Endothelial cell of umbilical vein (primary cell): ENCODE measurements at regions not wholly inside any gene's neighbourhood (a gene's known extent, or its start where the extent isn't known, plus 50 kb on each side); places are given as distances from the start of the nearest gene placed in this dataset.

Source experiments
- BruUV-seq: library from RNA; stranded (reverse); fragments of 400-500 nt; replicated peaks from 2 replicates; lab custom pipeline; 2021; lab: Mats Ljungman, UMichigan
- CTCF ChIA-PET: fragments of 300-600, 350-600 bp; sonication (Branson Sonifier 250); formaldehyde crosslinking; loops from one replicate; lab custom pipeline; 2021; ENCODE audit warnings: antibody characterized with exemption, inconsistent platforms; lab: Charles Lee
- POLR2A ChIA-PET: fragments of 300-600, 350-600 bp; sonication (Branson Sonifier 250); formaldehyde crosslinking; loops from one replicate; lab custom pipeline; 2021; ENCODE audit warnings: antibody characterized with exemption, inconsistent platforms; lab: Charles Lee
- DNase-seq: peaks from one replicate; pipeline ENCODE4 v3.0.0-alpha.2; 2011; ENCODE audit warnings: low read depth, low spot score
- FAIRE-seq: peaks from 2 replicates; lab custom pipeline; 2011; peaks lifted over from hg19 to GRCh38; lab: Jason Lieb, UNC
- H2AFZ ChIP-seq: 2 replicates; pipeline ENCODE4 v1.6.0; 2012; ENCODE audit warnings: low read depth, low read length, control low read depth, inconsistent platforms
- H3K27ac ChIP-seq: 2 replicates; pipeline ENCODE4 v1.5.1; 2011; ENCODE audit warnings: low read depth, mild to moderate bottlenecking, control low read depth, low read length, moderate library complexity; ENCODE audit not compliant: insufficient read depth
- H3K27me3 ChIP-seq, 2 experiments: 2 replicates each; pipeline versions ENCODE4 v1.6.0 to v1.6.1; 2011; ENCODE audit warnings: low read length in 2 of 2, mixed read lengths in 1 of 2; ENCODE audit not compliant: control insufficient read depth in 2 of 2, insufficient read depth in 2 of 2
- H3K36me3 ChIP-seq, 2 experiments: 2 replicates in 1 of 2; 3 replicates in 1 of 2; pipeline ENCODE4 v1.5.1; 2011; ENCODE audit warnings: low read length in 2 of 2, mild to moderate bottlenecking in 1 of 2, moderate library complexity in 1 of 2; ENCODE audit not compliant: control insufficient read depth in 2 of 2, insufficient read depth in 2 of 2; ENCODE audit errors: extremely low read depth in 1 of 2
- H3K4me1 ChIP-seq: 3 replicates; pipeline ENCODE4 v1.5.1; 2011; ENCODE audit warnings: mild to moderate bottlenecking, low read length; ENCODE audit not compliant: control insufficient read depth, insufficient read depth; ENCODE audit errors: extremely low read depth
- H3K4me2 ChIP-seq: 2 replicates; pipeline ENCODE4 v1.6.1; 2011; ENCODE audit warnings: low read length, control low read depth, mixed read lengths; ENCODE audit not compliant: insufficient read depth
- H3K4me3 ChIP-seq, 3 experiments: fragments of 200-600 bp in 1 of 3; sonication (generic), shearing (Covaris generic) in 1 of 3; replicated peaks in 1 of 3; 2 replicates each; pipeline ENCODE4 v1.5.1; 2011 to 2016; ENCODE audit warnings: control low read depth in 3 of 3, low read length in 3 of 3, mild to moderate bottlenecking in 2 of 3, inconsistent platforms in 1 of 3, low read depth in 1 of 3, moderate library complexity in 1 of 3; ENCODE audit not compliant: insufficient read depth in 1 of 3
- H3K79me2 ChIP-seq: 2 replicates; pipeline ENCODE4 v1.6.0; 2012; ENCODE audit warnings: low read length, inconsistent platforms; ENCODE audit not compliant: control insufficient read depth, insufficient read depth
- H3K9ac ChIP-seq: replicated peaks from 2 replicates; pipeline ENCODE3; 2011; ENCODE audit warnings: low read length, control low read depth; ENCODE audit not compliant: insufficient read depth; ENCODE audit errors: extremely low read depth
- H3K9me1 ChIP-seq: replicated peaks from 3 replicates; pipeline ENCODE4 v1.6.0; 2011; ENCODE audit warnings: mild to moderate bottlenecking, low read length; ENCODE audit not compliant: control insufficient read depth, insufficient read depth; ENCODE audit errors: extremely low read depth
- H3K9me3 ChIP-seq: replicated peaks from 2 replicates; pipeline ENCODE4 v1.5.1; 2012; ENCODE audit warnings: low read length, inconsistent platforms; ENCODE audit not compliant: control insufficient read depth, insufficient read depth
- H4K20me1 ChIP-seq: replicated peaks from 2 replicates; pipeline ENCODE3; 2011; ENCODE audit warnings: mild to moderate bottlenecking, low read length; ENCODE audit not compliant: control insufficient read depth, insufficient read depth; ENCODE audit errors: extremely low read depth
- CTCF ChIP-seq, 2 donors: IDR thresholded peaks; 1 replicate in 1 of 2; 2 replicates in 1 of 2; pipeline ENCODE4 v1.5.1; 2011; ENCODE audit warnings: low read length in 2 of 2, mild to moderate bottlenecking in 2 of 2, moderate library complexity in 2 of 2, control low read depth in 1 of 2, inconsistent platforms in 1 of 2, low read depth in 1 of 2; ENCODE audit not compliant: insufficient read depth in 1 of 2; ENCODE audit errors: extremely low read depth in 1 of 2
- EZH2 ChIP-seq: IDR thresholded peaks from 2 replicates; pipeline ENCODE4 v1.6.1; 2012; ENCODE audit warnings: borderline replicate concordance, low read depth, mild to moderate bottlenecking, moderate library complexity, low read length, inconsistent platforms; ENCODE audit not compliant: severe bottlenecking
- FOS ChIP-seq: IDR thresholded peaks from 2 replicates; pipeline ENCODE4 v1.6.1; 2011; ENCODE audit warnings: mild to moderate bottlenecking, low read length, moderate library complexity, borderline replicate concordance; ENCODE audit not compliant: insufficient read depth
- GATA2 ChIP-seq: IDR thresholded peaks from 2 replicates; pipeline ENCODE4 v1.7.0; 2011; ENCODE audit warnings: low read depth, mild to moderate bottlenecking, moderate library complexity, mixed read lengths, low read length; ENCODE audit not compliant: insufficient read length, insufficient read depth
- JUN ChIP-seq: IDR thresholded peaks from 2 replicates; pipeline ENCODE4 v1.6.1; 2011; ENCODE audit warnings: borderline replicate concordance, low read depth; ENCODE audit not compliant: insufficient read length, insufficient read depth
- MAX ChIP-seq: IDR thresholded peaks from 2 replicates; pipeline ENCODE4 v1.6.1; 2011; ENCODE audit not compliant: insufficient read depth, insufficient read length
- MYC ChIP-seq: IDR thresholded peaks from one replicate; pipeline ENCODE4 v1.6.1; 2011; ENCODE audit warnings: mild to moderate bottlenecking, low read depth, low read length
- POLR2A ChIP-seq: IDR thresholded peaks from 2 replicates; pipeline ENCODE4 v1.6.1; 2012; ENCODE audit warnings: low read depth, mild to moderate bottlenecking, control low read depth, low read length
- POLR2AphosphoS5 ChIP-seq: IDR thresholded peaks from 2 replicates; pipeline ENCODE4 v1.6.1; 2012; ENCODE audit warnings: low read depth, mild to moderate bottlenecking, control low read depth, low read length, moderate library complexity; ENCODE audit not compliant: insufficient read depth
- dilution Hi-C: fragments of 300-500 bp; cut with MboI; formaldehyde crosslinking; loops from one replicate; pipeline ENCODE4 v1.15.0; 2019; ENCODE audit warnings: low sequenced_read_pairs; ENCODE audit not compliant: extremely low pct_ligation_motif_present
- intact Hi-C: fragments of 100-400 bp; cut with micrococcal nuclease; formaldehyde crosslinking; loops from one replicate; pipeline ENCODE4 v1.10.0; 2022

- dilution Hi-C loops (no loop called here), intact Hi-C loops (no loop called here)
- Histone ChIP-seq H3K36me3 (no peaks in the 10 kb centered on the region), H3K4me2 (peak overlapping the region; percentile 52), H3K4me3 (no peak overlapping the region), H3K79me2 (no peaks in the 10 kb centered on the region), H3K9me1 (no peaks in the 10 kb centered on the region), H3K9me3 (no peaks in the 10 kb centered on the region), H2AFZ (no peak overlapping the region), H3K27ac (no peak overlapping the region), H4K20me1 (no peaks in the 10 kb centered on the region), H3K9ac (no peak overlapping the region), H3K4me1 (peaks cover 14% of the 10 kb centered on the region), H3K27me3 (no peaks in the 10 kb centered on the region)
- no peak for DNase-seq
- no peak for TF ChIP-seq GATA2
- TF ChIP-seq CTCF (IDR thresholded peaks at IDR 0.05; ENCODE audit: extremely low read depth in 1 of 2, insufficient read depth in 1 of 2, low read depth in 1 of 2, low read length in 2 of 2) = no peak
- no peak for TF ChIP-seq EZH2
- TF ChIP-seq POLR2AphosphoS5 = no peak
- TF ChIP-seq JUN = no peak
- no peak for TF ChIP-seq FOS
- no peak for TF ChIP-seq MAX
- TF ChIP-seq MYC = no peak
- TF ChIP-seq POLR2A = no peak
- FAIRE-seq = no peak
- no TSS peak for BruUV-seq
- ChIA-PET POLR2A (no interaction called here), CTCF (interaction anchor here (0.8 to 2.2 kb wide), 6 partner anchors 9 to 839 kb away, joined by 3 to 9 read pairs (median 3); no protein-coding TSS in a partner anchor)
These were observed 899.8 kb downstream of the TUSC7 start for GRCh38 chr3:117609330-117609729.
